Esophagus muscularis mucosa (tissue), 4 donors: ENCODE measurements at regions not wholly inside any gene's neighbourhood (a gene's known extent, or its start where the extent isn't known, plus 50 kb on each side); places are given as distances from the start of the nearest gene placed in this dataset.

Experiments
- DNase-seq: peaks from one replicate; pipeline ENCODE4 v3.0.0-alpha.2; 2017; ENCODE audit errors: extremely low spot score
- H3K27ac ChIP-seq, 4 donors: fragments of 200-600 bp; sonication (generic); replicated peaks in 1 of 4; 1 replicate in 3 of 4; 2 replicates in 1 of 4; pipeline ENCODE4 v1.5.1; 2016 to 2019; ENCODE audit warnings: mild to moderate bottlenecking in 1 of 4
- H3K27me3 ChIP-seq, 4 donors: fragments of 200-600 bp; sonication (generic); one replicate each; pipeline versions ENCODE4 v1.5.1 to v1.6.0; 2016 to 2019
- H3K36me3 ChIP-seq, 4 donors: fragments of 200-600 bp; sonication (generic); one replicate each; pipeline ENCODE4 v1.5.1; 2016 to 2019
- H3K4me1 ChIP-seq, 4 donors: fragments of 200-600 bp; sonication (generic); one replicate each; pipeline ENCODE4 v1.5.1; 2016 to 2019
- H3K4me3 ChIP-seq, 4 donors: fragments of 200-600 bp; sonication (generic); 1 replicate in 2 of 4; 2 replicates in 2 of 4; pipeline ENCODE4 v1.5.1; 2016 to 2019; ENCODE audit warnings: mild to moderate bottlenecking in 4 of 4, moderate library complexity in 1 of 4
- H3K9me3 ChIP-seq, 4 donors: fragments of 200-600 bp; sonication (generic); 1 replicate in 3 of 4; 2 replicates in 1 of 4; pipeline ENCODE4 v1.5.1; 2016 to 2019
- CTCF ChIP-seq, 3 experiments: fragments of 200-600 bp in 2 of 3; fragments of 450-650 bp in 1 of 3; sonication (generic) in 2 of 3; IDR thresholded peaks; one replicate each; pipeline ENCODE4 v1.5.1; 2017 to 2019; ENCODE audit warnings: antibody characterized with exemption in 3 of 3, mild to moderate bottlenecking in 2 of 3, moderate library complexity in 1 of 3
- EP300 ChIP-seq: sonication (generic); formaldehyde crosslinking; IDR thresholded peaks from one replicate; pipeline ENCODE4 v1.6.1; 2017; ENCODE audit warnings: antibody characterized with exemption
- POLR2A ChIP-seq: fragments of 450-650 bp; IDR thresholded peaks from one replicate; pipeline ENCODE4 v1.6.1; 2017; ENCODE audit warnings: antibody characterized with exemption, moderate library complexity, mild to moderate bottlenecking, low read depth
- POLR2AphosphoS5 ChIP-seq, 2 donors: sonication (generic); formaldehyde crosslinking; IDR thresholded peaks; one replicate each; pipeline ENCODE4 v1.6.1; 2017; ENCODE audit warnings: antibody characterized with exemption in 2 of 2
- WGBS: methylation state at CpG from one replicate; pipeline ENCODE4 v1.1.5; 2018; 5-methylcytosine and 5-hydroxymethylcytosine counted together
- intact Hi-C: fragments of 100-400 bp; cut with DNase I; formaldehyde crosslinking; loops from one replicate; pipeline ENCODE4 v1.15.1; 2023

- Histone ChIP-seq H3K36me3 (no peaks in the 10 kb centered on the region), H3K9me3 (no peaks in the 10 kb centered on the region), H3K4me1 (no peaks in the 10 kb centered on the region), H3K27ac (no peak overlapping the region), H3K4me3 (no peak overlapping the region), H3K27me3 (no peaks in the 10 kb centered on the region)
- DNase-seq = no peak
- 95% methylated on average over 1 of the region's 1 CpG for WGBS
- intact Hi-C loops = no loop called here
- TF ChIP-seq CTCF (IDR thresholded peaks at IDR 0.05) (no peak), EP300 (no peak), POLR2AphosphoS5 (IDR thresholded peaks at IDR 0.05) (no peak), POLR2A (no peak)
These were observed 632.6 kb downstream of the RPL10L start for GRCh38 chr14:46018846-46019420.

- WGBS = 83% methylated on average over 3 of the region's 3 CpGs
These were observed 643.2 kb downstream of the RPL10L start for GRCh38 chr14:46008348-46008747.

DNA sequence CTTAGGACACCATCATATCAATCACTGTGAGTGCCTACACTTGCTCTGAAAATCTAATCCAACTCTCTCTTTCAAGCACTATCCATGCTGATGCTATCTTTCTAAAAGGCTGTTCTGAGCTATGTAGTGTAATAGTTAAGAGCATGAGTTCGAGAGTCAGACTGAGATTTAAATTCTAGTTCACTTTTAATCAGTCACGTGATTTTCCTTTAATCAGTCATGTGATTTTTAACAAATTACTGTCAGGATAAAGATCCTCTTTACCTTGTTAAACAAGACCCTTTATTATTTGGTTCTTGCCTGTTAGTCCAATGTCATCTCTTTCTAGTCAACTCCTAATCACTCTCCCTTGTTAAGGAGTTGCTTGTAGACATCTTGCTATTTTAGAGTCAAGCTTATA, 653.0 kb downstream of the RPL10L start:
- TF ChIP-seq EP300 = no peak
- TF ChIP-seq POLR2AphosphoS5 (IDR thresholded peaks at IDR 0.05) = no peak
- TF ChIP-seq POLR2A = no peak
- no peak for TF ChIP-seq CTCF (IDR thresholded peaks at IDR 0.05)
- intact Hi-C loops = no loop called here
- 77% methylated on average over 2 of the region's 2 CpGs for WGBS

More at GRCh38 chr14:46008348-46008747, 643.2 kb downstream of the RPL10L start:
- intact Hi-C loops = no loop called here
- no peaks in the 10 kb centered on the region for H3K36me3 ChIP-seq
- H3K4me1 ChIP-seq = no peaks in the 10 kb centered on the region
- no peaks in the 10 kb centered on the region for H3K27me3 ChIP-seq
- H3K4me3 ChIP-seq = no peak overlapping the region
- no peak for DNase-seq
- no peaks in the 10 kb centered on the region for H3K9me3 ChIP-seq
- TF ChIP-seq POLR2AphosphoS5 (IDR thresholded peaks at IDR 0.05) (no peak), EP300 (no peak), POLR2A (no peak), CTCF (IDR thresholded peaks at IDR 0.05) (no peak)
- H3K27ac ChIP-seq = no peak overlapping the region

GRCh38 chr14:45990252-45990651, 661.3 kb downstream of the RPL10L start:
- Histone ChIP-seq H3K4me3 (no peak overlapping the region), H3K36me3 (no peaks in the 10 kb centered on the region), H3K27me3 (no peaks in the 10 kb centered on the region), H3K4me1 (no peaks in the 10 kb centered on the region), H3K9me3 (no peaks in the 10 kb centered on the region), H3K27ac (no peak overlapping the region)
- intact Hi-C loops = no loop called here
- TF ChIP-seq EP300 (no peak), CTCF (IDR thresholded peaks at IDR 0.05) (peak in 1 of 3 experiments; percentile 27), POLR2AphosphoS5 (IDR thresholded peaks at IDR 0.05) (no peak)
- 86% methylated on average over 3 of the region's 3 CpGs for WGBS
- no peak for DNase-seq

More for the DNA sequence above, 653.0 kb downstream of the RPL10L start:
- Histone ChIP-seq H3K4me1 (no peaks in the 10 kb centered on the region), H3K4me3 (no peak overlapping the region), H3K9me3 (no peaks in the 10 kb centered on the region), H3K36me3 (no peaks in the 10 kb centered on the region), H3K27me3 (no peaks in the 10 kb centered on the region), H3K27ac (no peak overlapping the region)
- DNase-seq = no peak

- H3K27ac ChIP-seq = no peak overlapping the region
- 75% methylated on average over 2 of the region's 2 CpGs for WGBS
- H3K36me3 ChIP-seq = no peaks in the 10 kb centered on the region
- TF ChIP-seq EP300 (no peak), POLR2AphosphoS5 (IDR thresholded peaks at IDR 0.05) (no peak), POLR2A (no peak), CTCF (IDR thresholded peaks at IDR 0.05) (no peak)
- intact Hi-C loops = no loop called here
- H3K9me3 ChIP-seq = no peaks in the 10 kb centered on the region
- DNase-seq = no peak
- no peak overlapping the region for H3K4me3 ChIP-seq
- no peaks in the 10 kb centered on the region for H3K27me3 ChIP-seq
- H3K4me1 ChIP-seq = no peaks in the 10 kb centered on the region
These were observed 675.6 kb downstream of the RPL10L start for GRCh38 chr14:45976001-45976400.
